HG03558 (cell line): ENCODE measurements at regions not wholly inside any gene's neighbourhood (a gene's known extent, or its start where the extent isn't known, plus 50 kb on each side); places are given as distances from the start of the nearest gene placed in this dataset.
"Not testable (repeated sequence)": the region's sequence is repeated elsewhere in the genome, so short reads cannot be mapped to it uniquely, and the experiment has no call there.

Experiments used
- ATAC-seq: cut with Tn5 transposase; IDR thresholded peaks from one replicate; pipeline ENCODE4 v1.9.1; 2021; ENCODE audit warnings: moderate number of reproducible peaks; ENCODE audit not compliant: unreplicated experiment; ENCODE audit errors: extremely low read depth

DNA sequence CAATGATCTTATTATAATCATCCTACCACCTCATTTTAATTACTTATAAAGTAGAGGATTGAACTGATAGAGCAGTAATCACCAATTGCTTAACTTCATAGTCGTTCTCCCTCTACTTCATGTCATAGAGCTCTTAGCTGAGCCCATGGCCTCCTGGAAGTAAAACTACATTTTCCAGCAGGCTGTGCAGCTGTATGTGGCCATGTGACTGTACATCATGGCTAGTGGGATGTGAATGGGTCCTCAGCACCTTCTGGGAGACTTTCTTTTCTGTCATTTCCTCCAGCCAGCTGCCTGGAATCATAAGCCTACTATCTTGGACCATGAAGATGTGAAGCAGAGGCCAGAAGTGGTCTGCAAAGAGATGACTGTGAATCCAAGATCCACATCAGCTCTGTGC, 128.7 kb upstream of the SKOR2 start:
- no peak for ATAC-seq

DNA sequence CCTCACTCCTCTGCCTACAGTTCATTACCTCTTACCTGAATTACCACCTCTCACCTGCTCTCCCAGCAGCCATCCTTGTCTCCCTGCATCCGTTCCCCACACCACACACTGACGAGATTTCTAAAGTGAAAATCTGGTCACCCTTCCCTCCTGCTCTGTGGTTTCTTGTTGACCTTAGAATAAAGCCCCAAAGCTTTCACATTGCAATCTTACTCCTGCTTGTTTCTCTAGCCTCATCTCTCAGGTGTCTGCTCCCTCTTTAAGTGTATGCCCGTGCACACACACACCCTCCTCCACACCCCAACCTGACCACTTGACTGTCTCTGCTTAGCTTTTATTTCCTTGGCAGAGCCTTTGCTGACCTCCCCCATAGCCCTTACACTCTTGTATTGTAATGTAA, 122.0 kb upstream of the SKOR2 start:
- ATAC-seq = no peak

DNA sequence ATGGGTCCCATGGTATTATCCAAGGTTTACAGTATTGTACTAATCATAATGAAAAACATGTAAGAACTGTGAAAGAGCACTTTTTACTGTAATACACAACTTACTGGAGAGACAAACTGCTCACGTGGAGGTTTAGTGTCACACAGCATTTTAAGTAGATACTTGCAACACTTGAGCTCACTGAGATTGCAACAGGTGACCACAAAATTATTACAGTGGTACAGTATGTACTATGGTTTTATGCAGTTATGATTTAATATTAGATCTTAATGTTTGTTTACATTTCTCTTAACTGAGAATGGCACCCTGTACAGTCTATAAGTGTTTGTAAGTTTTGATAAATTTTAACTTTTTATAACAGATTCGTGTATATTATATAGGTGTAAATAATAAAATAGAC, 118.6 kb upstream of the SKOR2 start:
- ATAC-seq = no peak

GRCh38 chr18:47354061-47354460, 102.6 kb upstream of the SKOR2 start:
- not testable (repeated sequence) for ATAC-seq

DNA sequence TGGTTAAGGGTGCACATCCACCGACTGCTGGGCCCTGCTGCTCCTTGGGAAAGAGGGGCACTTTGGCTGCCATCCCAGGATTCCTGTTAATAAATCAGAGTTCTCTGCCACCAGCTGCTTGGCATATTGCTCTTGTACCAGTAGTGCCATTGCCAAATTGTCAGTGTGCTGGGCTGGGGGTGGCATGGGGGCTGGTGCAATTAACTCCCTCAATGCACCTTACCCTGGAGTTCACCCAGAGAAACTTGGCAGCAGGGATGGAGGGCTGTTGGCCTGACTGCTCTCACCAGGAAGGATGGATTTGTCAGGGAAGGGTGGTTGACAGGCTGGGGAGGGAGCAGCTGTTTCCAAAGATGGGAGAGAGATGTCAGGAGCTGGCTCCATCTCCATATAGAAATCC, 94.6 kb upstream of the SKOR2 start:
- no peak for ATAC-seq

DNA sequence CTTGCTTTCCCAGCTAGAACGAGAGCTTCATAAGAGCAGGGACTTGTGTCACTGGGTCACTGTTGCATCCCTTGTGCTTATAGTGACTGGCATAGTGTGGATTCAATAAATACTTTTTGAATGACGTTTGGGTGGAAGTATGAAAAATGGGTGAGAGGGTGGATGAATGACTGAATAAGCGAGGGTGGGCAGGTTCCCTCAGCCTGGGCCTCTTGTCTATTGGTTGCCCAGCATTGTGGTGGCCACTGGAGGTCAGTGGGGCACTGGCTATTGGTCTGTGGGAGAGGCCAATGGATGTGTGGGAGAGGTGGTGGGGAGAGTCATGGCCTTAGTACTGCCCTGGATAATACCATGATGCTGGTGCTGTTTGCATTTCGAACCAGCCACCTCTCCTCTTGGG, 93.8 kb upstream of the SKOR2 start:
- no peak for ATAC-seq

DNA sequence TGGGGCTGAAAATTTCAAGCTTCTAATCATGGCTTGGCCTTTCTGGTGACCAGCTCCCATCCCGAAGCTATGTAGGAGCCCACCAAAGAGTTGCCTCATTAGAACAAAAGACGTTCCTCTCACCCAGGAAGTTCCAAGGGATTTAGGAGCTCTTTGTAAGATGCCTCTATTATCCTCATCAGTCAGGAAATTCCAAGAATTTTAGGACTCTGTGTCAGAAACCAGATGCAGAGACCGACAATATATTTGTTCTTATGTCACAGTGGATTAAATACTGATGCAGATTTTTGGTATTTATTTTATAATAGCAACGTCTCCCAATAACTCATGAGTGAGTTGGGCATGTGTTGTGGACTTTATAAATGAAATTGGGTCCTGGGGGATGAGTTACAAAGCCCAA, 91.8 kb upstream of the SKOR2 start:
- no peak for ATAC-seq

GRCh38 chr18:47342566-47342965, 91.1 kb upstream of the SKOR2 start:
- no peak for ATAC-seq

GRCh38 chr18:47341678-47342077, 90.2 kb upstream of the SKOR2 start:
- no peak for ATAC-seq

GRCh38 chr18:47334966-47335365, 83.5 kb upstream of the SKOR2 start:
- ATAC-seq = no peak

- ATAC-seq = no peak
Measured at GRCh38 chr18:47333926-47334635, 82.6 kb upstream of the SKOR2 start.

DNA sequence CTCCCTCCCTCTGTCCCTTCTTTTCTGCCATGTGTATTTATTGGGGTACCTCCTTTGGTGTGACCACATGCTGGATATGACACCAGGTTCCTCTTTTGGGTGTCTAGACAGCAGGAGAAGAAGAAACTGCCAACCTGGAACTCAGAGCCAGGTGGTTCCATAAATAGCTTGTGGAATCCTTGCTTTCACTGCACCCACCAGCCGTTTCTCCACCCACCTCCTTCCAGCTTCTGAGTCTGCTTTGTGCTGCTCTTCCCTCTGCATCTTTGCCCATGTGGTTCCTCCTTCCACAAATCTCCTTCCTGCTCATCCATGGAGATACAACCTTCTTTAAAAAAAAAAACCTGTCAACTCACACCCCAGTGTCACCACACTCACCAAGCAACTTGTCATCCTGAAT, 80.2 kb upstream of the SKOR2 start:
- ATAC-seq = no peak

DNA sequence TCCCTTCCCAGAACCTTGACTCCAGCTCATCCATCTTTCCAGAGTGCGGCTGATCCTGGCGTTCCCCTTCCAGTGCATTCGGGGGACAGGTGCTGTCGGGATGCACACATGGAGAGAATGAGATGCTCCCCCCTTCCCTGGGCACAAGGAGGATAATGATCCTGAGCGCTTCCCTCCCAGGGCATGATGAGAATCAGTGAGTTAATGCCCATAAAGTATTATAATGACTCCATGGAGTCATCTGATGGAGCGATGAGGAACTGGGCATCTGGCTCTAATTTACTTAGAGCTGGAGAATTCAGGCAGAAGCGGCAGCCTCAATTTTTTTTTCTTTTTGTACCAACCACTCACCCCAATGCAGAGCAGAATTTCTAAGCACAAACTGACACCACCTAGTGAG, 79.6 kb upstream of the SKOR2 start:
- ATAC-seq = no peak

GRCh38 chr18:47323158-47323557, 71.7 kb upstream of the SKOR2 start:
- no peak for ATAC-seq

DNA sequence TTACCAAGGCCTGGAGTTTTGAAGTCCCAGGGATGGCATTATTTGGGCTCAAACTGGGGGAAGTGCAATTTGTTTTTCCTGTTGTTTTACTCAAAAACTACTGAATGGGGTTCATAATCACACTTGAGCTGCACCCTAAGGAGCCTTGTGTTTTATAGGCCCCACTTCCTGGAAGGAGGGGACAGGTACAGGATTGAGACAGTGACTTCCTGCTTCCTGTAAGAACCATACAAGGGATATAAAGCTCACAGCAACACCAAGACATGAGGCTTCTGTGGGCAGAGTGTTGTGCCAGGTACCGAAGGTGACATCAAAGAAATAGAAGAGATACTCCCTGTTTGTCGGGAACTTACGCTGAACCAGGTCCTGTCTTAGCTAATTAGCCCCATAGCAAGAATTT, 70.4 kb upstream of the SKOR2 start:
- ATAC-seq = no peak

DNA sequence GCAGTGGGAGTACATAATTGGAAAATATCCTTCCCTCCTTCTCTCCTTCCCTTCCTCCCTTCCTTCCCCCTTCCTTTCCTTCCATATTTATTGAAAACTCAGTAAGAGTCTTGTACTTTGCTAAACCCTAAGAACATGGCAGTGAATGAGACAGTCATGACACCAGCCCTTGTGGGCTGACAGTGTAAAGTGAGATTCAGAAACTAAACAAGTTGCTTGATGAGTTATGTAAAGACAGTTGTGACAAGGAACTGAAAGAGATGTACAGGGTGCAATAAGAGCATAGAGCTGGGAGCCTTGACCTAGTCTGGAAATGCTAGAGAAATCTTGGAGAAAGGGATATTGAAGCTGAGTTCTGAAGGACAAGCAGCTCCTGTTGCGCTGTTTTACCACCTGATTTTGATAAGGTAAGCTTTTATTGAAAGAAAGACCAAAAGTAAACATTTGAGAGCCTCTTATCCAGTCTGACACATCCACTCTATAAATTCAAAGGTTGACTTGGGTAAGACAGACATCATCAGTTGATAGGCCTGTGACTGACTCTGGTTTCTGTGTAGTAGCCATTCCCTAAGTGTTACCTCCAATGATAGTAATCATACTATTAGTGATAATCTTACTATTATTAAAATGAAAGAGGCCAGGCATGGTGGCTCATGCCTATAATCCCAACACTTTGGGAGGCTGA, 66.5 kb upstream of the SKOR2 start:
- no peak for ATAC-seq

- no peak for ATAC-seq
Measured at GRCh38 chr18:47316924-47317323, 65.5 kb upstream of the SKOR2 start.

DNA sequence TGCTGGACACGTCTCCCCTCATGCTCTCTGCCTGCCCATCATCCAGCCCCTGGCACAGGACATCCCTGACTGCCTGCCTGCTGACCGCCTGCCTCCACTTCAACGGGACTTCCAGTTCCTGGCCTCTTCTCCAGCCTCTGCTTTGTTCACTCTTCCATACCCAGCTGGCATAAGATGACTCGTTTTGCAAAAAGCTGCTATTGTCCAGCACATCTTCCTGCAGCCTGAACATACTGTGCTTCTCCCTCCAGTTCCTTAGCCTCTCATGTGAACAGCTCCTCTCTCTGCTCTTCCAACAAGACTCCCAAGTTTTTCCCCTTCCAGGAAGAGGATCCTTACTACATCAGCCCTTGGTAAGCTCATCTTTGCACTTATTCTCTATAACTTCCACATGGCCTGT, 62.4 kb upstream of the SKOR2 start:
- no peak for ATAC-seq

GRCh38 chr18:47311585-47311984, 60.1 kb upstream of the SKOR2 start:
- ATAC-seq = no peak
